Endometrium (tissue), 2 donors: ENCODE measurements at regions not wholly inside any gene's neighbourhood (a gene's known extent, or its start where the extent isn't known, plus 50 kb on each side); places are given as distances from the start of the nearest gene placed in this dataset.
A peak's percentile ranks its signal among the peaks of the same experiment; 100 is the strongest.

ENCODE experiments used
- FAIRE-seq: peaks from 2 replicates; lab custom pipeline; 2012; peaks lifted over from hg19 to GRCh38; lab: Jason Lieb, UNC
- donor health status: control.
- donor health status: control.

GRCh38 chr3:127439621-127440020 is 150.9 kb downstream of the TPRA1 start:
- FAIRE-seq, result no peak

- FAIRE-seq, result no peak
These were observed 151.1 kb upstream of the PRR20G start for GRCh38 chr3:127438951-127439350.

- FAIRE-seq, result no peak
These were observed 150.5 kb upstream of the PRR20G start for GRCh38 chr3:127438371-127438770.

GRCh38 chr3:127435299-127435698 is 147.5 kb upstream of the PRR20G start:
- FAIRE-seq, result peak; percentile 45

- FAIRE-seq, result no peak
These were observed 143.2 kb upstream of the PRR20G start for GRCh38 chr3:127431066-127431465.

- no peak for FAIRE-seq
These were observed 140.6 kb upstream of the PRR20G start for GRCh38 chr3:127428344-127428997.

GRCh38 chr3:127427666-127428065 is 139.8 kb upstream of the PRR20G start:
- FAIRE-seq, result no peak

GRCh38 chr3:127427156-127427555 is 139.3 kb upstream of the PRR20G start:
- FAIRE-seq, result no peak

- FAIRE-seq, result no peak
These were observed 138.8 kb upstream of the PRR20G start for GRCh38 chr3:127426444-127427153.

GRCh38 chr3:127425505-127426443 is 137.9 kb upstream of the PRR20G start:
- FAIRE-seq, result no peak

- FAIRE-seq, result no peak
These were observed 137.1 kb upstream of the PRR20G start for GRCh38 chr3:127424766-127425504.

GRCh38 chr3:127423856-127424765 is 136.3 kb upstream of the PRR20G start:
- FAIRE-seq, result no peak

- no peak for FAIRE-seq
These were observed 135.0 kb upstream of the PRR20G start for GRCh38 chr3:127422663-127423375.

- FAIRE-seq, result no peak
These were observed 134.3 kb upstream of the PRR20G start for GRCh38 chr3:127421943-127422662.

- FAIRE-seq, result no peak
These were observed 133.0 kb upstream of the PRR20G start for GRCh38 chr3:127420829-127421228.

GRCh38 chr3:127419641-127420553 is 132.1 kb upstream of the PRR20G start:
- no peak for FAIRE-seq

GRCh38 chr3:127419182-127419581 is 131.3 kb upstream of the PRR20G start:
- FAIRE-seq, result no peak

GRCh38 chr3:127418560-127419147 is 130.8 kb upstream of the PRR20G start:
- no peak for FAIRE-seq
